SK-N-DZ (cell line): ENCODE measurements at regions not wholly inside any gene's neighbourhood (a gene's known extent, or its start where the extent isn't known, plus 50 kb on each side); places are given as distances from the start of the nearest gene placed in this dataset.
"Not testable (repeated sequence)": the region's sequence is repeated elsewhere in the genome, so short reads cannot be mapped to it uniquely, and the experiment has no call there.

Experiments
- DNase-seq: peaks from one replicate; pipeline ENCODE4 v3.0.0-alpha.2; 2015; ENCODE audit warnings: low spot score

DNA sequence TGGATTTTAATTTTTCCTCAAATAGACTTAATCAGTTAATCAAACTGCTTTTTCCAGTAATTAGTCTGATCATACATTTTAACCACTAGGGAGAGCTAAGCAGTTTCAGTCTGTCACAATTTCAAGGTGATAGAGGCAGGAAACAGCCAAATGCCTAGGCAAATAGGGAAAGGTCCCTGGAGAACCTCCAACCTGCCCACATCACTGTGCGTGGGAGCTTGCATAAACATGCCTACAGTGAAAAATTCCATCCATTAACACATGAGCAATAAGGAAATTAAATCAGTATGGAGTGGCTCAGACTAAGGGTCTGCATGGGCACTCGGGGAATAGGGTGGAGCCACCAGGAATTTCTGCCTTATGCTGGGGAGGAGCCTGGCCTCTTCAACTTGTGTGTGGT lies 74.6 kb downstream of the AASDHPPT start:
- DNase-seq = no peak

DNA sequence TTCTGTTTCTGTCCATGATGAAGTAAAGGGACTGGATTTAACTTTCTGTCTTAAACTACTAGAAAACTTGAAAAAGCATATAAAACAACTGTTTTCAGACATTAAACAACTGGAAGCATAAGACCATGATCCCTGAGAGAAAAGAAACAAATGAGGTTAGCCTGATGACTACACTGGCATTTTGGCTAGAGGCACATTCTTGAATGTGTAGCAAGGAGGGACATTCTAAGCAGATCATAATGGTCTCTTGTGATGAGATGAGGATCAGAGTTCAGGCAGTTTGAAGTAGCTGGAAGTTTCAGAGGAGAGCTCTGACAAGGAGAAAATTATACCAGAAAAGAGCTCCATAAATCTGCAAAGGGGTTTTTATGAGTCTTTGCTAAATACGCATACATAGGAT lies 75.4 kb downstream of the AASDHPPT start:
- no peak for DNase-seq

DNA sequence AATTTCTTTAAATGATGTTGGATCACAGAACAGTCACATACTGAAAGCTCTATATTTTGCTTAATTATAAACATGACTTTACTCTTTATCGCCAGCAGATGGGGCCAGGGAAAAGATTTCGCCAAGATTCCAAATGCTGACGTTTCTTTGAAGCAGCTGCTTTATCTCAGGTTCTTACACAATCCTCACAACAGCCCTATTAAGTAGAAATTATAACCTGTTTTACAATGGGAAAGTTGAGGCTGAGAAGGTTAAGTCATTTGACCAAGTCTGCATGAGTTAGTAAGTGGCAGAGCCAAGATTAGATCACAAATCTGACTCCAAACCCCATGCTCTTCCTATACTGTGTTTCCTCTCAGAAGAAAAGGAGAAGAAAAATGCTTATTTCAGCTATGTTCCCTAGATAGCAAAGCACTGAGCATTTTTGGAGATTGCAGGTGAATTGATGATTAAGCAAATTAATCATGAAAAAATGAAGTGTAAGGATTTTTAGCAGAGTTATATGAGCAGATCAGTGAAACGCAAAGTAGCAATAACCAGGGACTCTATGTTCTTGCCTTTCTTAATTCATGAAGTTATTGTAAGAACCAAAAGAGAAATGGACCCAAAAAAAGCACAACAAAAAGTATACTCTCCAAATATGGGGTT lies 79.0 kb downstream of the AASDHPPT start:
- DNase-seq = peak; percentile 18

DNA sequence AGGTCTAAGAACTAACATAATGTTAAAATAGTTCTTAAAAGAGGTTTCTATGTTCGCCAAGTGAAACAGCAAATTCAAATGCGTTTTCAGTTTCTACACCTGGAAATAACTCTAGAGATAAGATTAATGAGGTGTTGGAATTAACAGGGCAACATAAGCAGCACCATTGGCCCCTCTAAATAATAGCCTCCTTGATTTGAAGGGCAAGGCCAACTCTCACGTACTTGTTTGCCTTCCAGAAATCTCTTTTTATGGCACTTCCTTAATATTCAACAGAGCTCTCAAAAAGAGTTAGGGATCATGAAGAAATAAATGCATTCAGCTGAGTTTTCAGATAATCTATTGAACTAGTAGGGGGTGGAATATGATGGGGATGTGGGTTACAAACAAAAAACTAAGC lies 80.9 kb downstream of the AASDHPPT start:
- no peak for DNase-seq

DNA sequence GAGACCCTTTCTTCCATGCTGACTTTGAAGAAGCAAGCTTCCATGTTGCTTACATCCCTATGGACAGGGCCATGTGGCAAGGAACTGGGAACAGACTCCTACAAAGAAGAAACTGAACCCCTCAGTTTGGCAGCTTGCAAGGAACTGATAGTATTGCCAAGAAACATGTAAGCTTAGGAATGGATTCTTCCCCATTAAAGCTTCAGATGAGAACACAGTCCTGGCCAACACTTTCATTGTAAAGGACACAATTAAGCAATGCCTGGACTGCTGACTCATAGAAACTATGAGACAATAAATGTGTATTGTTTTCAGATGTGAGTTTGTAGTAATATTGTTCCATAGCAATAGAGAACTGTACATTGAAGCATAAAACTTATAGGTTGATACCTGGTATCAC lies 82.4 kb downstream of the AASDHPPT start:
- no peak for DNase-seq

DNA sequence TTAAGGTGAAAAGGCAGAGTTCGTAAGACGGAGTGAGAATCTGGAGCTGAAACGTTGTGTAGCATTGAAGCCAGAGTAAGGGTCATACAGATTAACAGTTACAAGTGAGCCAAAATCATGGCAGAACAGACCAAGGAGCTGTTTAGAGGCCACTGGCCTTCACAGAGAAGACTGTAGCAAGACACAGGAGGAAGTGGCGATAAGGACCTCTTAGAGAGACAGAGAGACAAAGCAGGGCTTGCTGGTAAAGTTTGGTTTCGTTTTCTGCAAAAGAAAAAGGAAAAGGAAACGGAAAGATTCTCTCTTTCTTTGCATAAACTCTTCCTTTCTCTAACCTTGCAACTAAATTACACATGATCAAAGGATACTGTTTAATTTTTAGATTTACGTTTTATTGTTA lies 83.0 kb downstream of the AASDHPPT start:
- DNase-seq = no peak

DNA sequence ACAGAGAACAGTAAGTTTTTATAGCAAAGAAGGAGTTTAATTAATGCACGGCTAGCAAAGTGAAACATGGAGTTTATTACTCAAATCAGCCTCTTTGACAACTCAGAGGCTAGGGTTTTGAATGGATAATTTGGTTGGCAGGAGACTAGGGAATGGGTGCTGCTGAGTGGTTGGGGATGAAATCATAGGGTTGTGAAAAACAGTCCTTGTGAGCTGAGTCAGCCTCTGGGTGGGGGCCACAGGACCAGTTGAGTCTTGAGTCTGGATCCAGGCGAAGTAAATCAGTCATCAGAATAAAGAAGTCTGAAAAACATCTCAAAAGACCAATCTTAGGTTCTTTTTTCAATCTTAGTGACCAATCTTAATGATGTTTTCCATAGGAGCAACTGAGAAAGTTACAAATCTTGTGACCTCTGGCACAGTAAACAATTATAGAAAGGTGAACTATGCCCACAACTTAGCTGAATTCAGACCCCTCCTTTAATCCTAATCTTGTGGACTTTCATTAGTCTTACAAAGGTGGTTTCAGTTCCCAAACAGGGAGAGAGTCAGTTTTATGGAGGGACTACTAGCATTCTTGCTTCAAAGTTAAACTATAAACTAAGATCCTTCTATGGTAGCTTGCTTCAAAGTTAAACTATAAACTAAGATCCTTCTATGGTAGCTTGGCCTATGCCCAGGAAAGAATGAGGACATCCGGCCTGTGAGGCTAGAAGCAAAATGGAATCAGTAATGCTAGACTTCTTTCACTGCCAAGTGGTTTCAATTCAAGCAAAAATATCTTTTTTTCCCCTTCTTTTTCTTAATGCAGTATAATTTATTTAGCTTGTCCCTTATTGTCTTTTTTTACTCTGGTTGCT lies 84.5 kb downstream of the AASDHPPT start:
- no peak for DNase-seq

DNA sequence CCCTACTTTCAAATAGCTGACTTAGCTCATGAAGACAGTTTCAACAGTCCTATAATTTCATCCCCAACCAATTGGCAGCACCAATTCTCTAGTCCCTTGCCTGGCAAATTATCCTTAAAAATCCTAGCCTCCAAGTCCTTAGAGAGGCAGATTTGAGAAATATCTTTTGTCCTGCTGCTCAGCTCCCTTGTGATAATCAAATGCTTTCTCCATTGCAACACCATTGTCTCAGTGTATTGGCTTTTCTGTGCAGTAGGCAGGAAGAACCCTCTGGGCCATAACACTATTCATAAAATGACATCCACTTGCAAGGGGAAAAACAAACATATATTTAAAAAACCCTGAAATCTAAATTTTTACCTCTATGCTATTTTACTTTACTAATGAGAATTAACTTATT lies 89.6 kb downstream of the AASDHPPT start:
- DNase-seq = no peak

DNA sequence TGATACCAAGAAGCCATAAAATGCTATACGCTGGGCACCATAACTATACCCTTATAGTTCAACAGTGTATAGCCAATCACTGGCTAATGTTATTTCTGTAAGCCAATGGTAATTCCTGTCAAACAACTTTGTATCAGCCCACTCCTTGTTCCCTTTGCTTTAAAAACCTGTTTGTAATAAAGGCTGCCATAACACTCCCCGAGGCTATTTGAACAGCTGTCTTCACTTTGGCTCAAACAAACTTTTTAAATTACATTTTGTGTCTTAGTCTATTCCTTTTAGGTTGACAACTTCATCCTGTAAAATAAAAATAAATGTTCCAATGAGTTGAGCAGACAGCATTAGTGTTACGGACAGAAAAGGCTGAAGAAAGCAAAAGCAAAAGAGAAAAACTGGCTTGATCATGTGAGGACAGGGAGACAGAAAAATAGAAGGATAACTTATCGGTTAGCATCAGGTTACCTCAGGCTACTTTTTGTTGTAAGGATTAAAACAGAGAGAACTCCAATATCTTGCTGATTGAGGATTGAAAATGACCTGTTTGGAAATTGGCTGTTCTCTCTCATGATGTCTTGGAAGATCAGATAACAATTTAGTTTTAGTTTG lies 95.0 kb downstream of the AASDHPPT start:
- DNase-seq = no peak

DNA sequence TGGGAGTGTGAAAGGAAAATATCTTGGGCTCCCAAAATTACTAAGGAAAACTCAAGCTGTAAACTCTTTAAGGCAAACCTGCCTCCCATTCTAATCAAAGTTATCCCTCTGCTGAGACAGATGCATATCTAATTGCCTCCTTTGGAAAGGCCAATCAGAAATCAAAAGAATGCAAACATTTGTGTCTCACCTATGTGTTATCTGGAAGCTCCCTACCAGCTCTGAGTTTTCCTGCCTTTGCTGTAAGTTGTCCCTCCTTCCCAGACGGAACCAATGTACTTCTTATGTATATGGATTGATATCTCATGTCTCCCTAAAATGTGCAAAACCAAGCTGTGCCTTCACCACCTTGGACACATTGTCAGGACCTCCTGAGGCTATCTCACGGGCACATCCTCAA lies 95.8 kb downstream of the AASDHPPT start:
- no peak for DNase-seq

DNA sequence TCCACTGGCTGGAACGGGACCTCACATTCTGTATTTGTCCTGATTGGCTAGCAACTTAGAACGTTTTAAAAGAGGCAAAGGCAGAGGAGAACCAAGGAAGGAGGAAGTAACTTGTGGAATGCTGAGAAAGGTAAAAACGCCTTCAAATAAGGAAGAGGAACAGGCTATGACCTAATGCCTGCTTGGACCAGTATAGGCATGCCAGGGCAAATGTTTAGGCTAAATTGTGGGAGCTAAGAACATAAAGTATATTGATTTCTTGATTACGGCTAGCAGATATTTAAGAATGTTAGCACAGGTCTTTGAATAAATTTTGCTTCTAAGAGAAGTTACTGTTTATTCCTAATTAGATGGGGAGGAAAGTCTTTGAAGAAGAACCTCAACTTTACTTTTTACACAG lies 96.5 kb downstream of the AASDHPPT start:
- DNase-seq = not testable (repeated sequence)

DNA sequence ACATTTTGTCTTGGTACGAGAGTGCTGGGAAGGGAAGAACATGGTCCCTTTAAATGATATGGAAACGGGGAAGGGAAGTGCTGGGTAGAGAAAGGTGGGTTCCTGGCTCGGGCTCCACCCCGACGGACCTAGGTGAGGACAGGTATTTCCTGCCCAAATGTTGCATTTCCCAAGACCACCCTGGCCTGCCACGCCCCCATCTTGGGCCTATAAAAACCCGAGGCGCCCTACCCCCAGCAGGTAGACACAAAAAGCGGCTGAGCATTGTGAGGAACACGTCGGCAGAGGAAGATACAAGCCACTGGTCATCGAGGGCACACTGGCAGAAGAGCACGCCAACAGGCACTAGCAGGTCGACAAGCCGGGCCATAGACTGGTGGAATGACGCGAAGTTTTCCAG lies 99.4 kb downstream of the AASDHPPT start:
- DNase-seq = no peak

DNA sequence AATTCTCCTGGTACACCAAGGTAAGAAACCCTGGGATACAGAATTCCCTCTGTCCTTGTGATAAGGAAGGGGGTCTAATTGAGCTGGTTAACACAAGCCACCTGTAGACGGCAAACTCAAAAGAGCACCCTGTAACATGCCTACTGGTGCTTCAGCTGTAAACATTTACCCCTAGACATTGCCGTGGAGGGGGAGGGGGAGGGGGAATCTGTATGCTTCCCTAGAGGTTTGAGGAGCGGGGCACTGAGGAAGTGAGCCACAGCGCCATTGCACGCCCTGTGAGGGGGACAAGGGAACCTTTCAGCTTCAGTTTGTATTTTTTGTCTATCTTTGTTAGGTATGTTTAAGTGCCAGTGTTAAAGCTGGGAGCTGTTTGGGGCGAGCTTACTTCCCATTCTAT lies 99.8 kb downstream of the AASDHPPT start:
- DNase-seq = no peak

DNA sequence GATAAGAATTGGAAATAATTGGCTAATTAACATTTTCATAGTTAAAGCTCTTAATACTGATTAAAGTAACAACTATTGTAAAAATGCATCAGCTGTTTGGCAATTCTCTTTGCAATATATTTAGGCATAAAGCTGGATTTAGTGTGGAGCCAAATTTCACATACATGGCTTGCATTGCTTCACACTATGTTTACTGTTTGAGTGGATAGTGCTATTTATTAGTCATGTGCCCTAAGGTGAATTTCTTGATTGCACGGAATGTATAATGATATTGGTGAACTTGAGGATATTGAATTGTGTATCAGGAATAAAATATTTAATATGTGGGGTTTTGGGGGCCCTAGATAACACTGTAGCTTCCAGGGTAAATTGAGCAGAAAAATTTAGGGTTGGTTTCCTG lies 100.9 kb downstream of the AASDHPPT start:
- DNase-seq = no peak

DNA sequence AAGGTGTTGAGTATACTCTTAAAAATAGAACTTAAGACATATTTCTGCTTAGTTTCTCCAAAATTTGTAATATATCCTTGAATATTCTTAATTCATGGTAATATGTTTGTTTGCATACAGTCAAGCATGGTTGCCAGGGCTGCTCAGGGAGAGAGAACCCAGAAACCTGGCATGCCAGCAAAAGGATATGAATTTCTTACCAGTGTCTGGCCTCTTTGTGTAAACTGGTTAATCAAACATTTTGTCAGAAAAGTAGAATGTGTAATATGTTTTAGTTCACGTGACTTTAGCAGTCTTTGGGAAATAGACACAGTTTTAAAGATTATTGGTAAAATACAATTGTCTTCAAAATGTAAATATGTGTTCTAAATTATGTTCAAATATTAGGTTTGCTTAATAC lies 101.6 kb downstream of the AASDHPPT start:
- DNase-seq = no peak

DNA sequence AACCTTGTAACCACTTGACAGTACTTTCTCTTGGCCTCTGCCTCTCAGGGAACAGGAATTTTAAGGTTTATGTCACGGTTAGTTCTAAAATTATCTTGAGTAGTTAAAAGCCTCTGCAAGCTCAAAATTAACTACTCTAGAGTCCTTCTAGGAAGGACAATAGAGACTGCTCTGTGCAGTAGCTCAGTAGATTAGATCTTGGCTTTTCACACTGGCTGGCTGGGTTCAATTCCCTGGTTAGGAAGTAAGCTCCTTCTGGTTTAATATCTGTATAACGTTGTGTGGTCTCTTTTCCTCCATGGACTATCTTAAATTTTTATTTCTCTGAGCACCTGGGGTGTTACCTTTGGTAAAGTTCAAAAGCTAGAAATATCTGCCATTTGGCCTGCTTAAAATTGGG lies 109.2 kb downstream of the AASDHPPT start:
- no peak for DNase-seq

DNA sequence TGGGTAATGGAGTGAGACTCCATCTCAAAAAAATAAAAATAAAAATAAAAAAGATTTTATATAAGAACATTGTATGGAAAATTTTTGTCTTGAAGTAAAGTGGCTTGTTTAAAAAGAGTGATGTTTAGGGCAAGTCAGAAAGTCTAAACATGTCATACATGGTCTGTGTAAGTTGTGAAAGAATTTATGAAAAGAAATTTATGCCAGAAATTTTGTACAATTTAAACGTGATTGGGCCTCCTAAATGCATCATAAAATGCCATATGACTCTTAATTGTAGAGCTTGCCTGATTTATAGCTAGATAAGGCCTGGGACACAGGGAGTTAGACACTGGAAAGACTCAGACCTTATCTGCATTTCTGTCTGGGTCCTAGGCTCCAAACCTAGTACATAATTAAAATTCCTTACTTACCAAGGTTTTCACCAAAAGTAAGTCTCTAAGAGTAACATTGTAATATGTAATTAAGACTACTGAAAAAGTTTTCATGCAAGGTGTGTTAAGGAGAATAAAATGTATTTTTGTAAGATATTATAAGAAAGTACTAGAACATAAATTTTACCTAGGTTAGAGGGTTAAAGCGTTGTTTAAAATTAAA lies 110.5 kb downstream of the AASDHPPT start:
- no peak for DNase-seq

DNA sequence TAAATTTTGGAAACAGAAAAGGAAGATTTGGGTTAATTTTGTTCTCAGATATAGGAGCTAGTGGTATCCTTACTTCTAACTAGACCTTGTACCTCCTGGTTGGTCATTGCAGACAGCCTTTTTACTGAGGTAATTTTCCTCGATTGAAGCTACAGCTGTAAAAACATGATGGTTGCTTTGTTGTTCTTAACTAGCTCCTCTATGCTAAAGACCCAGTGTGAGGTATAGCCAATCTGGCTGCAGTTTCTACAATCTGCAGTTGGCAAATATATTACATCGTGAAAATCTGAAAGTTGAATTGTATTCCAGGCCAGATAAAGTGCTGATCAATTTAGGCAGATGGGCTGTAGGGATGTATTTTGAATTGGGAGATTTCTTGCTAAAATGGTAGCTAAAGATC lies 116.5 kb downstream of the AASDHPPT start:
- no peak for DNase-seq

DNA sequence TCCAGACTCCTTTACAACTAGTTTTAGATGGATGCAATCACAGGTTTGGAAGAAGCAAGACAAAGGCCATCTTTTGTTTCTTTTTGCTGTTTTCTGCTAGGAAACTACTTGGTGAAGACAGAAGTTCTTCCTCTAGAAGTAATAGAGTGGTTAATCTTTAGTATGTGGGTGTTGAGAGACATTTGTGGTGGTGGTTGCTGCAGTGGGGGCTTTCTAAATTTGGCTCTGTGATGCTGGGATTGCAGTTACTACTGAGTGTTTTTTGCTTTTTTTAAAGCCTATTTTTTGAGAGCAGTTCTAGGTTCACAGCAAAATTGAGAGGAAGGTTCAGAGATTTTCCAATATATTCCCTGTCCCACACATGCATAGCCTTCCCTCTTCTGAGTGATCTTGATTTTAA lies 120.0 kb downstream of the AASDHPPT start:
- DNase-seq = no peak

DNA sequence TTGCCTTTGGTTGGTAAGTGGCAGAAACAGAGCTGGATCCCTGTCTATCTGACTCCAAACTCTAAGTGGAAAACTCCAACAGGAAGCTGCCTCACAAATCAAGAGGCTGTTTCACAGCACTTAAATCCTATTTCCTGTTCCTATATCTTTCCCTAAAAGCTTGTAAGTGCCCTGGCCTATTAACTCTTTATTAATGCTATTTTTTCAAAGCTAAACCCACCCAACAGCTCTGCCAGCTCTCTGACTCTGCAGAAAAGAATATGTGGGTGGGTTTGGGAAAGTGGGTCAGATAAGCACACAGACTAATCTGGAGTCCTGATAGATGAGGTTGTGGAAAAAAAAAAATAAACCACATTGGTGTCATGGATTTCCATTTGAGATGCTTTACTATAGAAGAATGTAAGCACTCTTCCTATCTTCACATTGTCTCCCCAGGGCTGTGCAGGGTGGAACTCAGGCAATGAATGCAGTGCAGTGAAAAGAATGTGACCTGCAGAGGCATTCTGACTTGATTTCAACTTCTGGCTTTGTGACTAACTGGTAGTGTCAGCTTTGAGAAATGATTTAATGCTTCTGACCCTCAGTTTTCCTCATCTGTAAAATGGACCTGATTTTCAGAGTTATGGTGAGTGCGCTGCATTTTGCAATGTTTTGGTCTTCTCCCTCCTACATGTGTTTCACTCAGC lies 125.6 kb downstream of the AASDHPPT start:
- DNase-seq = no peak

DNA sequence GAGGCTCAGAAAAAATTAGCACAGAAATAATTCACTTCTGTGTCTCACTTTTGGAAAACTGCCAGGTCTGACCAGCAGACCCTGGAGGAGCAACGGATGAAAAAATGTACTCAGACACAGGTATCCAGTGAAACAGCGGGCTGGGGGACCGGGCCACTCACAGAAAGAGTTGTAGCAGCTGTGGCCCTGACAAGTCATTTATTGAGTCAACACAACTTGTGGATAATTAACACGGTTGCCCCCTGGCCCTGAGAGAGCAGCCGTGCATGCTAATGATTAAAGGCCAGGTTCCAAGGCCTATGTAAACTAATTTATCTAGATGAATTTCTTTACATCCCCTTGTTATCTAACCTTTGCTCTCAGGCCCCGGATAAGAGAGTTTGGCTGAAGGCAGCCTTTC lies 131.3 kb downstream of the AASDHPPT start:
- no peak for DNase-seq

DNA sequence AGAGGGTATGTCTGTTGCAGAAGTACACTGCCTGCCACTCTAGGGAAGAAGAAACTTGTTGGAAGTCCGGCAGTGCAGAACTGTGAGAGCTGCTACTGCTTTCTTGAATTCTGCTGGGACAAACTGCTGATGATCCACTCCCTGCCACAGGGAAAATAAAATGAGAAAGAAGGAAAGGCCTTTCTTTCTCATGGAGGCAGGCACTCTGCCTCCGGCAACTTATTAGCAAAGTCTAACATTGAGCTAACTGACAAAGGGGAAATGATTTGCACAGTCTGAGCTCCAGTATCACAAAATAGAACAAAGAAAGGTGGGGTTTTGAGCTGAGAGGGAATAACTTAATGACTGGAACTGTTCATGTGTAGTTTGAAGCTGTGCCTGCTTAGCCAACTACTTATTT lies 134.6 kb downstream of the AASDHPPT start:
- DNase-seq = no peak
